Transverse colon (tissue), 3 donors: ENCODE measurements at regions not wholly inside any gene's neighbourhood (a gene's known extent, or its start where the extent isn't known, plus 50 kb on each side); places are given as distances from the start of the nearest gene placed in this dataset.

Experiments
- EP300 ChIP-seq: sonication (generic); formaldehyde crosslinking; IDR thresholded peaks from one replicate; pipeline ENCODE4 v1.6.1; 2017; ENCODE audit warnings: antibody characterized with exemption, low read depth
- POLR2A ChIP-seq: fragments of 450-650 bp; IDR thresholded peaks from one replicate; pipeline ENCODE4 v1.6.1; 2016; ENCODE audit warnings: antibody characterized with exemption, mild to moderate bottlenecking, moderate library complexity
- TF ChIP-seq, protein P1 (sequence below), 5 experiments: fragments of 200-600 bp in 3 of 5; fragments of 450-650 bp in 2 of 5; sonication (generic) in 3 of 5; IDR thresholded peaks; 1 replicate in 2 of 5; 2 replicates in 3 of 5; pipeline ENCODE4 v1.5.1; 2016 to 2017; ENCODE audit warnings: antibody characterized with exemption in 5 of 5, inconsistent platforms in 3 of 5, mild to moderate bottlenecking in 2 of 5, moderate library complexity in 1 of 5

DNA sequence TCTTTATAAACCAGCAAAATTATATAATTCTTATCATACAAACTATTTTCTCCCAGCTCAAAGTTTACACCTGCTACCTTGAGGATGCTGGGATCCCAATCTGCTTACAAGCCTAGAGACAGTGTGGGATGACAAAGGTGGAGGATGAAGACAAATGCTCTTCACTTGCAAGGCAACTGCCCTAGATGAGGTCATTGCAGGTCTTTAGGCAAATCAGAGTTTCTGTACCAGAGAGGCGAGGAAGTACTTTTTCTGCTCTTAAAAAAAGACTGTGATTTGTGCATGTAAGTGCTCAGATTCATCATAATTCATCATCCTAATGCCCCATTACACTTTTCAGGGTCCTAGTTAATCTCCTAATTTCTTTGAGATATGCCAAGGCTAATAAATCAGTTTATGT, 376.1 kb downstream of the ZPLD1 start:
- no peak for TF ChIP-seq EP300
- TF ChIP-seq, protein P1, sequence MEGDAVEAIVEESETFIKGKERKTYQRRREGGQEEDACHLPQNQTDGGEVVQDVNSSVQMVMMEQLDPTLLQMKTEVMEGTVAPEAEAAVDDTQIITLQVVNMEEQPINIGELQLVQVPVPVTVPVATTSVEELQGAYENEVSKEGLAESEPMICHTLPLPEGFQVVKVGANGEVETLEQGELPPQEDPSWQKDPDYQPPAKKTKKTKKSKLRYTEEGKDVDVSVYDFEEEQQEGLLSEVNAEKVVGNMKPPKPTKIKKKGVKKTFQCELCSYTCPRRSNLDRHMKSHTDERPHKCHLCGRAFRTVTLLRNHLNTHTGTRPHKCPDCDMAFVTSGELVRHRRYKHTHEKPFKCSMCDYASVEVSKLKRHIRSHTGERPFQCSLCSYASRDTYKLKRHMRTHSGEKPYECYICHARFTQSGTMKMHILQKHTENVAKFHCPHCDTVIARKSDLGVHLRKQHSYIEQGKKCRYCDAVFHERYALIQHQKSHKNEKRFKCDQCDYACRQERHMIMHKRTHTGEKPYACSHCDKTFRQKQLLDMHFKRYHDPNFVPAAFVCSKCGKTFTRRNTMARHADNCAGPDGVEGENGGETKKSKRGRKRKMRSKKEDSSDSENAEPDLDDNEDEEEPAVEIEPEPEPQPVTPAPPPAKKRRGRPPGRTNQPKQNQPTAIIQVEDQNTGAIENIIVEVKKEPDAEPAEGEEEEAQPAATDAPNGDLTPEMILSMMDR (IDR thresholded peaks at IDR 0.05), result no peak
- TF ChIP-seq POLR2A, result no peak
